GM10266 (cell line): ENCODE measurements at regions not wholly inside any gene's neighbourhood (a gene's known extent, or its start where the extent isn't known, plus 50 kb on each side); places are given as distances from the start of the nearest gene placed in this dataset.

ENCODE experiments used
- DNase-seq: peaks from one replicate; pipeline ENCODE4 v3.0.0; 2012; ENCODE audit errors: extremely low spot score
- CTCF ChIP-seq: IDR thresholded peaks from 2 replicates; pipeline ENCODE4 v1.5.1; 2012; ENCODE audit warnings: mild to moderate bottlenecking, low read depth; ENCODE audit not compliant: control insufficient read depth, insufficient read depth; ENCODE audit errors: missing control alignments

GRCh38 chrY:21003059-21003458, 247.2 kb downstream of the RPS4Y2 start:
- no peak for TF ChIP-seq CTCF
- DNase-seq = no peak

GRCh38 chrY:21005531-21005930, 249.6 kb downstream of the RPS4Y2 start:
- DNase-seq = no peak
- TF ChIP-seq CTCF = no peak

- TF ChIP-seq CTCF = no peak
- DNase-seq = no peak
Observed at GRCh38 chrY:21021811-21022210, 265.9 kb downstream of the RPS4Y2 start.

- no peak for DNase-seq
- no peak for TF ChIP-seq CTCF
Observed at GRCh38 chrY:21022326-21023044, 266.6 kb downstream of the RPS4Y2 start.

GRCh38 chrY:21023906-21024305, 268.0 kb downstream of the RPS4Y2 start:
- DNase-seq = no peak
- TF ChIP-seq CTCF = no peak

GRCh38 chrY:21028506-21028905, 272.6 kb downstream of the RPS4Y2 start:
- TF ChIP-seq CTCF = no peak
- no peak for DNase-seq

GRCh38 chrY:21033363-21033762, 277.5 kb downstream of the RPS4Y2 start:
- no peak for TF ChIP-seq CTCF

More at GRCh38 chrY:21033363-21033762, 277.5 kb downstream of the RPS4Y2 start:
- DNase-seq = no peak
